ENCODE measurements at regions not wholly inside any gene's neighbourhood (a gene's known extent, or its start where the extent isn't known, plus 50 kb on each side); places are given as distances from the start of the nearest gene placed in this dataset.

DNA sequence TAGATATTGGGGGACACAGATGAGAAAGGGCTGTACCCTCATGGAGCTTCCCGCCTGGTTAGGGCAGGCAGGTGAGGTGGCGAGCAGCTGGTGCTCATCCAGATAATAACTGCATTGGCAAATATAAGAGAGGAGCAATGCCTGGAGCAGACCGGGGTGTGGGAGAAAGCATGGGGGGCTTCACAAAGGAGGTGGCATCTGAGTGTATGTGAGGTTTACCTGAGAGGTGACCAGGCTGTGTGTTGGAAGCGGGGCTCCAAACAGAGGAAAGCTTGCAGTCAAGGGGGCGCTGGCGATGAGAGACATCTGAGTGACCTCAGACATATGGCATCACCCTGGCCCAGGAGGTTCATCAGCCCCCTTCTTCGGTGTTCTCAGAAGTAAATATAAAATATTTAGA is 72.1 kb upstream of the PMEPA1 start:
- no peak for TF ChIP-seq HDAC2 (IDR thresholded peaks at IDR 0.05)
- no peak for TF ChIP-seq GATA3 (IDR thresholded peaks at IDR 0.05; ENCODE audit: borderline replicate concordance)
- TF ChIP-seq FOSB (CRISPR knock-in tag; IDR thresholded peaks at IDR 0.05): no peak
- TF ChIP-seq BHLHE40 (IDR thresholded peaks at IDR 0.05; ENCODE audit: low read depth, low read length): no peak
- no peak for TF ChIP-seq ZNF302 (CRISPR knock-in tag; IDR thresholded peaks at IDR 0.05)
- TF ChIP-seq, protein P1, sequence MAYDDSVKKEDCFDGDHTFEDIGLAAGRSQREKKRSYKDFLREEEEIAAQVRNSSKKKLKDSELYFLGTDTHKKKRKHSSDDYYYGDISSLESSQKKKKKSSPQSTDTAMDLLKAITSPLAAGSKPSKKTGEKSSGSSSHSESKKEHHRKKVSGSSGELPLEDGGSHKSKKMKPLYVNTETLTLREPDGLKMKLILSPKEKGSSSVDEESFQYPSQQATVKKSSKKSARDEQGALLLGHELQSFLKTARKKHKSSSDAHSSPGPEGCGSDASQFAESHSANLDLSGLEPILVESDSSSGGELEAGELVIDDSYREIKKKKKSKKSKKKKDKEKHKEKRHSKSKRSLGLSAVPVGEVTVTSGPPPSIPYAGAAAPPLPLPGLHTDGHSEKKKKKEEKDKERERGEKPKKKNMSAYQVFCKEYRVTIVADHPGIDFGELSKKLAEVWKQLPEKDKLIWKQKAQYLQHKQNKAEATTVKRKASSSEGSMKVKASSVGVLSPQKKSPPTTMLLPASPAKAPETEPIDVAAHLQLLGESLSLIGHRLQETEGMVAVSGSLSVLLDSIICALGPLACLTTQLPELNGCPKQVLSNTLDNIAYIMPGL (CRISPR knock-in tag; IDR thresholded peaks at IDR 0.05; ENCODE audit: borderline replicate concordance): no peak
- TF ChIP-seq ESRRA (IDR thresholded peaks at IDR 0.05; ENCODE audit: borderline replicate concordance, low read length): no peak
- TF ChIP-seq CHD2 (IDR thresholded peaks at IDR 0.05; ENCODE audit: low read length, partially characterized antibody): no peak
- TF ChIP-seq, protein P2, sequence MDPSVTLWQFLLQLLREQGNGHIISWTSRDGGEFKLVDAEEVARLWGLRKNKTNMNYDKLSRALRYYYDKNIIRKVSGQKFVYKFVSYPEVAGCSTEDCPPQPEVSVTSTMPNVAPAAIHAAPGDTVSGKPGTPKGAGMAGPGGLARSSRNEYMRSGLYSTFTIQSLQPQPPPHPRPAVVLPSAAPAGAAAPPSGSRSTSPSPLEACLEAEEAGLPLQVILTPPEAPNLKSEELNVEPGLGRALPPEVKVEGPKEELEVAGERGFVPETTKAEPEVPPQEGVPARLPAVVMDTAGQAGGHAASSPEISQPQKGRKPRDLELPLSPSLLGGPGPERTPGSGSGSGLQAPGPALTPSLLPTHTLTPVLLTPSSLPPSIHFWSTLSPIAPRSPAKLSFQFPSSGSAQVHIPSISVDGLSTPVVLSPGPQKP (IDR thresholded peaks at IDR 0.05; ENCODE audit: low read depth, low read length): no peak
- no peak for TF ChIP-seq NR3C1 (IDR thresholded peaks at IDR 0.05)
- no peak for TF ChIP-seq JUN (IDR thresholded peaks at IDR 0.05)
- TF ChIP-seq HEYL (CRISPR knock-in tag; IDR thresholded peaks at IDR 0.05): no peak
- TF ChIP-seq CHD4 (IDR thresholded peaks at IDR 0.05; ENCODE audit: borderline replicate concordance): no peak
- no peak for TF ChIP-seq RCOR1 (IDR thresholded peaks at IDR 0.05; ENCODE audit: low read depth, low read length)
- H3K27ac ChIP-seq: peak overlapping the region in 1 of 2 experiments; percentile 66; a peak in 2 of 6 replicates
- FAIRE-seq (no peak), ATAC-seq (no peak), DNase-seq (ENCODE audit: low read depth in 1 of 2, low spot score in 1 of 2) (no peak)
- ChIA-PET POLR2A (interaction anchor here (1.2 kb wide), 1 partner anchor 9 kb away, joined by 3 read pairs; no protein-coding TSS in a partner anchor), CTCF (interaction anchor here (1.1 to 2.3 kb wide), 2 partner anchors 8 to 40 kb away, joined by 3 to 11 read pairs; no protein-coding TSS in a partner anchor)
- H3K4me1 ChIP-seq: peaks cover 33% of the 10 kb centered on the region
- no peak overlapping the region for H3K4me3 ChIP-seq
- H3K4me2 ChIP-seq: no peak overlapping the region
- no peaks in the 10 kb centered on the region for H3K9me3 ChIP-seq
- 84% methylated on average over 7 of the region's 7 CpGs for WGBS (ENCODE audit: missing lambda C conversion rate)

DNA sequence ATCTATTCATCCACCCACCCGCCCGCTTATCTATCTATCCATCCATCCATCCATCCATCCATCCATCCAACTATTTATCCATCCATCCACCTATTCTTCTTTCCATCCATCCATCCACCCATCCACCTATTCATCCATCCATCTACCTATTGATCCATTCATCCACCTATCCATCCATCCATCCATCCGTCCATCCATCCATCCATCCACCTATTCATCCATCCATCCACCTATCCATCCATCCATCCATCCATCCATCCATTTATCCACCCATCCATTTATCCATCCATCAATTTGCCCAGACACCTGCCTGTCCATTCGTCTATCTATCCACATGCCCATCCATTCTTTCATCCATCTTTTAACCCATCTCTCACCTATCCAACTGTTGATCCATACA is 71.1 kb upstream of the PMEPA1 start:
- TF ChIP-seq NR3C1 (IDR thresholded peaks at IDR 0.05): no peak
- TF ChIP-seq POLR2A (IDR thresholded peaks at IDR 0.05; ENCODE audit: low read length): no peak
- TF ChIP-seq FOSB (CRISPR knock-in tag; IDR thresholded peaks at IDR 0.05): no peak
- TF ChIP-seq GATA3 (IDR thresholded peaks at IDR 0.05; ENCODE audit: borderline replicate concordance): no peak
- TF ChIP-seq HDAC2 (IDR thresholded peaks at IDR 0.05): no peak
- TF ChIP-seq JUNB (IDR thresholded peaks at IDR 0.05): no peak
- TF ChIP-seq NFE2L2 (conservative IDR thresholded peaks at IDR 0.05; ENCODE audit: low read length): no peak
- TF ChIP-seq POLR2AphosphoS2 (conservative IDR thresholded peaks at IDR 0.05; ENCODE audit: low read length): no peak
- no peak for TF ChIP-seq TFCP2L1 (CRISPR knock-in tag; IDR thresholded peaks at IDR 0.05)
- no peak for TF ChIP-seq PHF8 (IDR thresholded peaks at IDR 0.05; ENCODE audit: borderline replicate concordance, low read depth)
- TF ChIP-seq, protein P3, sequence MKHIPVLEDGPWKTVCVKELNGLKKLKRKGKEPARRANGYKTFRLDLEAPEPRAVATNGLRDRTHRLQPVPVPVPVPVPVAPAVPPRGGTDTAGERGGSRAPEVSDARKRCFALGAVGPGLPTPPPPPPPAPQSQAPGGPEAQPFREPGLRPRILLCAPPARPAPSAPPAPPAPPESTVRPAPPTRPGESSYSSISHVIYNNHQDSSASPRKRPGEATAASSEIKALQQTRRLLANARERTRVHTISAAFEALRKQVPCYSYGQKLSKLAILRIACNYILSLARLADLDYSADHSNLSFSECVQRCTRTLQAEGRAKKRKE (CRISPR knock-in tag; IDR thresholded peaks at IDR 0.05; ENCODE audit: low read depth): no peak
- no peak for TF ChIP-seq RNF2 (IDR thresholded peaks at IDR 0.05; ENCODE audit: borderline replicate concordance, low read depth)
- TF ChIP-seq ZNF302 (CRISPR knock-in tag; IDR thresholded peaks at IDR 0.05): no peak
- no peak for TF ChIP-seq CBX2 (IDR thresholded peaks at IDR 0.05; ENCODE audit: borderline replicate concordance, low read depth)
- TF ChIP-seq, protein P4, sequence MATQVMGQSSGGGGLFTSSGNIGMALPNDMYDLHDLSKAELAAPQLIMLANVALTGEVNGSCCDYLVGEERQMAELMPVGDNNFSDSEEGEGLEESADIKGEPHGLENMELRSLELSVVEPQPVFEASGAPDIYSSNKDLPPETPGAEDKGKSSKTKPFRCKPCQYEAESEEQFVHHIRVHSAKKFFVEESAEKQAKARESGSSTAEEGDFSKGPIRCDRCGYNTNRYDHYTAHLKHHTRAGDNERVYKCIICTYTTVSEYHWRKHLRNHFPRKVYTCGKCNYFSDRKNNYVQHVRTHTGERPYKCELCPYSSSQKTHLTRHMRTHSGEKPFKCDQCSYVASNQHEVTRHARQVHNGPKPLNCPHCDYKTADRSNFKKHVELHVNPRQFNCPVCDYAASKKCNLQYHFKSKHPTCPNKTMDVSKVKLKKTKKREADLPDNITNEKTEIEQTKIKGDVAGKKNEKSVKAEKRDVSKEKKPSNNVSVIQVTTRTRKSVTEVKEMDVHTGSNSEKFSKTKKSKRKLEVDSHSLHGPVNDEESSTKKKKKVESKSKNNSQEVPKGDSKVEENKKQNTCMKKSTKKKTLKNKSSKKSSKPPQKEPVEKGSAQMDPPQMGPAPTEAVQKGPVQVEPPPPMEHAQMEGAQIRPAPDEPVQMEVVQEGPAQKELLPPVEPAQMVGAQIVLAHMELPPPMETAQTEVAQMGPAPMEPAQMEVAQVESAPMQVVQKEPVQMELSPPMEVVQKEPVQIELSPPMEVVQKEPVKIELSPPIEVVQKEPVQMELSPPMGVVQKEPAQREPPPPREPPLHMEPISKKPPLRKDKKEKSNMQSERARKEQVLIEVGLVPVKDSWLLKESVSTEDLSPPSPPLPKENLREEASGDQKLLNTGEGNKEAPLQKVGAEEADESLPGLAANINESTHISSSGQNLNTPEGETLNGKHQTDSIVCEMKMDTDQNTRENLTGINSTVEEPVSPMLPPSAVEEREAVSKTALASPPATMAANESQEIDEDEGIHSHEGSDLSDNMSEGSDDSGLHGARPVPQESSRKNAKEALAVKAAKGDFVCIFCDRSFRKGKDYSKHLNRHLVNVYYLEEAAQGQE (IDR thresholded peaks at IDR 0.05): no peak
- TF ChIP-seq FOXS1 (CRISPR knock-in tag; IDR thresholded peaks at IDR 0.05): no peak
- no peak for TF ChIP-seq HOXA7 (CRISPR knock-in tag; IDR thresholded peaks at IDR 0.05)
- TF ChIP-seq, protein P5, sequence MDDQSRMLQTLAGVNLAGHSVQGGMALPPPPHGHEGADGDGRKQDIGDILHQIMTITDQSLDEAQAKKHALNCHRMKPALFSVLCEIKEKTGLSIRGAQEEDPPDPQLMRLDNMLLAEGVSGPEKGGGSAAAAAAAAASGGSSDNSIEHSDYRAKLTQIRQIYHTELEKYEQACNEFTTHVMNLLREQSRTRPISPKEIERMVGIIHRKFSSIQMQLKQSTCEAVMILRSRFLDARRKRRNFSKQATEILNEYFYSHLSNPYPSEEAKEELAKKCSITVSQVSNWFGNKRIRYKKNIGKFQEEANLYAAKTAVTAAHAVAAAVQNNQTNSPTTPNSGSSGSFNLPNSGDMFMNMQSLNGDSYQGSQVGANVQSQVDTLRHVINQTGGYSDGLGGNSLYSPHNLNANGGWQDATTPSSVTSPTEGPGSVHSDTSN (IDR thresholded peaks at IDR 0.05): no peak
- no peak for TF ChIP-seq SREBF2 (IDR thresholded peaks at IDR 0.05)
- TF ChIP-seq HOXB13 (CRISPR knock-in tag; IDR thresholded peaks at IDR 0.05; ENCODE audit: low read depth): no peak
- CTCF ChIA-PET: interaction anchor here (1.3 kb wide), 1 partner anchor 399 kb away, joined by 3 read pairs; no protein-coding TSS in a partner anchor
- 0 out of 3 replicates have a peak, but pooled peaks cover under 1% of the 10 kb centered on the region for H3K9me3 ChIP-seq
- H3K4me2 ChIP-seq: no peak overlapping the region
- FAIRE-seq (no peak), DNase-seq (ENCODE audit: low read depth in 1 of 2, low spot score in 1 of 2) (no peak), ATAC-seq (no peak)
- WGBS (ENCODE audit: missing lambda C conversion rate): 86% methylated on average over 4 of the region's 4 CpGs
- POLR2A ChIA-PET: no interaction called here
- H3K27ac ChIP-seq: no peak overlapping the region; a peak in 1 of 6 replicates
- H3K4me3 ChIP-seq: no peak overlapping the region
- peaks cover 25% of the 10 kb centered on the region for H3K4me1 ChIP-seq

Measured in A549 (cell line).